ENCODE measurements at regions not wholly inside any gene's neighbourhood (a gene's known extent, or its start where the extent isn't known, plus 50 kb on each side); places are given as distances from the start of the nearest gene placed in this dataset.

- Histone ChIP-seq H3K36me3 (ENCODE audit: insufficient read depth, low read length) (no peaks in the 10 kb centered on the region), H3K4me2 (ENCODE audit: low read length) (no peak overlapping the region), H3K27ac (ENCODE audit: low read depth, low read length, poor library complexity, severe bottlenecking) (no peak overlapping the region), H3K79me2 (ENCODE audit: insufficient read depth, low read depth, low read length) (no peaks in the 10 kb centered on the region), H3K4me1 (ENCODE audit: insufficient read depth, low read length, poor library complexity, severe bottlenecking) (no peaks in the 10 kb centered on the region), H3K4me3 (ENCODE audit: low read depth, low read length, poor library complexity, severe bottlenecking) (no peak overlapping the region), H2AFZ (ENCODE audit: low read length) (no peak overlapping the region), H3K9me3 (ENCODE audit: low read length) (no peaks in the 10 kb centered on the region), H4K20me1 (ENCODE audit: insufficient read depth, low read length) (no peaks in the 10 kb centered on the region), H3K9me2 (ENCODE audit: insufficient read depth, low read length) (no peaks in the 10 kb centered on the region)
- CTCF ChIA-PET (ENCODE audit: unreplicated experiment), result no interaction called here
- intact Hi-C loops (cut with micrococcal nuclease; ENCODE audit: unreplicated experiment), result no loop called here
- DNase-seq (ENCODE audit: low spot score), result no peak
- POLR2A ChIA-PET, result interaction anchor here (0.5 kb wide), 1 partner anchor 505 kb away, joined by 3 read pairs; no protein-coding TSS in a partner anchor
- no TSS peak for BruUV-seq (replicated peaks)
- TF ChIP-seq EZH2phosphoT487 (IDR thresholded peaks at IDR 0.05; ENCODE audit: borderline replicate concordance, low read depth, low read length) (no peak), CTCF (conservative IDR thresholded peaks at IDR 0.05; ENCODE audit: low read length) (no peak)
Observed at GRCh38 chr7:41451826-41452225, 251.1 kb downstream of the INHBA start.

- H3K27ac ChIP-seq (ENCODE audit: low read depth, low read length, poor library complexity, severe bottlenecking), result no peak overlapping the region
- BruUV-seq (replicated peaks), result no TSS peak
- intact Hi-C loops (cut with micrococcal nuclease; ENCODE audit: unreplicated experiment), result no loop called here
- no peak overlapping the region for H3K4me3 ChIP-seq (ENCODE audit: low read depth, low read length, poor library complexity, severe bottlenecking)
- H3K36me3 ChIP-seq (ENCODE audit: insufficient read depth, low read length), result no peaks in the 10 kb centered on the region
- no peaks in the 10 kb centered on the region for H3K9me2 ChIP-seq (ENCODE audit: insufficient read depth, low read length)
- ChIA-PET POLR2A (no interaction called here), CTCF (ENCODE audit: unreplicated experiment) (no interaction called here)
- H3K79me2 ChIP-seq (ENCODE audit: insufficient read depth, low read depth, low read length), result no peaks in the 10 kb centered on the region
- no peaks in the 10 kb centered on the region for H3K4me1 ChIP-seq (ENCODE audit: insufficient read depth, low read length, poor library complexity, severe bottlenecking)
- H4K20me1 ChIP-seq (ENCODE audit: insufficient read depth, low read length), result no peaks in the 10 kb centered on the region
- TF ChIP-seq CTCF (conservative IDR thresholded peaks at IDR 0.05; ENCODE audit: low read length) (no peak), EZH2phosphoT487 (IDR thresholded peaks at IDR 0.05; ENCODE audit: borderline replicate concordance, low read depth, low read length) (no peak)
- no peak for DNase-seq (ENCODE audit: low spot score)
- H3K4me2 ChIP-seq (ENCODE audit: low read length), result no peak overlapping the region
- H3K9me3 ChIP-seq (ENCODE audit: low read length), result no peaks in the 10 kb centered on the region
- H2AFZ ChIP-seq (ENCODE audit: low read length), result no peak overlapping the region
Observed at GRCh38 chr7:41449694-41450093, 253.2 kb downstream of the INHBA start.

GRCh38 chr7:41449286-41449685, 253.6 kb downstream of the INHBA start:
- H3K9me2 ChIP-seq (ENCODE audit: insufficient read depth, low read length), result no peaks in the 10 kb centered on the region
- no peaks in the 10 kb centered on the region for H3K79me2 ChIP-seq (ENCODE audit: insufficient read depth, low read depth, low read length)
- no peak overlapping the region for H3K27ac ChIP-seq (ENCODE audit: low read depth, low read length, poor library complexity, severe bottlenecking)
- H3K4me2 ChIP-seq (ENCODE audit: low read length), result no peak overlapping the region
- H3K9me3 ChIP-seq (ENCODE audit: low read length), result no peaks in the 10 kb centered on the region
- TF ChIP-seq CTCF (conservative IDR thresholded peaks at IDR 0.05; ENCODE audit: low read length) (no peak), EZH2phosphoT487 (IDR thresholded peaks at IDR 0.05; ENCODE audit: borderline replicate concordance, low read depth, low read length) (no peak)
- DNase-seq (ENCODE audit: low spot score), result no peak
- POLR2A ChIA-PET, result interaction anchor here (1.2 kb wide), 1 partner anchor 9 kb away, joined by 3 read pairs; no protein-coding TSS in a partner anchor
- no peaks in the 10 kb centered on the region for H3K36me3 ChIP-seq (ENCODE audit: insufficient read depth, low read length)
- H3K4me3 ChIP-seq (ENCODE audit: low read depth, low read length, poor library complexity, severe bottlenecking), result no peak overlapping the region
- intact Hi-C loops (cut with micrococcal nuclease; ENCODE audit: unreplicated experiment), result no loop called here
- BruUV-seq (replicated peaks), result no TSS peak
- CTCF ChIA-PET (ENCODE audit: unreplicated experiment), result no interaction called here
- no peak overlapping the region for H2AFZ ChIP-seq (ENCODE audit: low read length)
- no peaks in the 10 kb centered on the region for H3K4me1 ChIP-seq (ENCODE audit: insufficient read depth, low read length, poor library complexity, severe bottlenecking)
- H4K20me1 ChIP-seq (ENCODE audit: insufficient read depth, low read length), result no peaks in the 10 kb centered on the region
